Adipose tissue (tissue), 3 donors: ENCODE measurements at regions not wholly inside any gene's neighbourhood (a gene's known extent, or its start where the extent isn't known, plus 50 kb on each side); places are given as distances from the start of the nearest gene placed in this dataset.

Experiments
- H3K27ac ChIP-seq: one replicate; pipeline ENCODE4 v1.5.1; 2013; ENCODE audit warnings: low read depth, low read length
- WGBS, 3 donors: extraction: QIAGEN DNeasy Blood & Tissue Kit; methylation state at CpG; one replicate each; pipeline ENCODE4 v1.1.7; 2013; 5-methylcytosine and 5-hydroxymethylcytosine counted together
- donor health status: healthy with polysubstance abuse.
- donor health status: Bipolar disorder and iron deficiency.
- donor health status: healthy.

DNA sequence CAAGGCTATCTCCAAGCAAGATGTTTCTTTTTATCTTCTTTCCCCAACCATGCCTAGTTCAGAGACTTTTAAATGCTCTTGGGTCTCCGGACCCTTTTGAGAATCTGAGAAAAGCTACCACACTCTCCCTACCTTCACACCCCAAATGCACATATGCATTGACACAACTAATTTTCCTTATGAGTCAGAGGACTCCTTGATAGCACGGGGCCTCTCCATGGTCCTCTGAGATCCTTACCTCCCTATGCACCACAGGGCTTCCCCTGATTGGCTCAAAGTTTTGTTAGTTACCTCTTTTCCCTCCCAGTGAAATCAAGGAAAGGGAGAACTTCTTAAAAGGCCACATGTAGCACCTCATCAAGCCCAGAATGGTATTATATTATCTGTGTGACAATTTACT lies 86.8 kb upstream of the ATP6AP2 start:
- 71 to 76% (median 74%) methylated on average over 2 of the region's 2 CpGs for whole genome bisulfite sequencing, 3 donors
- H3K27ac ChIP-seq = no peak overlapping the region

DNA sequence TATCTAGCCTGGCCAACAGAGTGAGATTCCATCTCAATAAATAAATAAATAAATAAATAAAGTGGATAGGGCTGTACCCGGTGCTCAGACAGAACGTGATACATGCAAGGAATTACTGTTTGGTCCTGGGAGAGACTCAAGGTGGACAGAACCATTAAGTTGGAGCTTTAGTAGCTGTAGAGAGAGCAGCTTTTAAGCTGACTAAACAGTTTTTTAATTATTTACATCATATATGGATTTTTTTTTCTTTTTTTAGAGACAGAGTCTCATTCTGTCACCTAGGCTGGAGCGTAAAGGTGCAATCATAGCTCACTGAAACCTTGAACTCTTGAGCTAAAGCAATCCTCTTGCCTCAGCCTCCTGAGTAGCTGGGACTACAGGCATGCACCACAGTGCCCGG lies 92.5 kb upstream of the ATP6AP2 start:
- H3K27ac ChIP-seq = no peak overlapping the region
- WGBS, 3 donors = 93 to 96% (median 96%) methylated on average over 4 of the region's 4 CpGs

DNA sequence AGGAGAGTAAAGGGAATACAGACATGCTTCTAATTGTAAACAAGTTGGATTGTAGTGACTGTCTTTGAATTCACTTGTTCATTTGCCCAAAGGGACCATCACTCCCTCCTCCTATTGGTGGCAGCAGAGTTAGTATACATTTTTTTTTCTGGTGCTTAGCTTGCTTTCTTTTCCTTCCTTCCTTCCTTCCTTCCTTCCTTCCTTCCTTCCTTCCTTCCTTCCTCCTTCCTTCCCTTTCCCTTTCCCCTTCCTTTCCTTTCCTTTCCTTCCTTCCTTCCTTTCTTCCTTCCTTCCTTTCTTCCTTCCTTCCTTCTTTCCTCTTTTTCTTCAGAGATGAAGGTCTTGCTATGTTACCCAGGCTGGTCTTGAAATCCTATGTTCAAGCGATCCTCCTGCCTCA lies 94.8 kb upstream of the ATP6AP2 start:
- WGBS, 3 donors = 77 to 92% (median 83%) methylated on average over 1 of the region's 1 CpG
- no peak overlapping the region for H3K27ac ChIP-seq

DNA sequence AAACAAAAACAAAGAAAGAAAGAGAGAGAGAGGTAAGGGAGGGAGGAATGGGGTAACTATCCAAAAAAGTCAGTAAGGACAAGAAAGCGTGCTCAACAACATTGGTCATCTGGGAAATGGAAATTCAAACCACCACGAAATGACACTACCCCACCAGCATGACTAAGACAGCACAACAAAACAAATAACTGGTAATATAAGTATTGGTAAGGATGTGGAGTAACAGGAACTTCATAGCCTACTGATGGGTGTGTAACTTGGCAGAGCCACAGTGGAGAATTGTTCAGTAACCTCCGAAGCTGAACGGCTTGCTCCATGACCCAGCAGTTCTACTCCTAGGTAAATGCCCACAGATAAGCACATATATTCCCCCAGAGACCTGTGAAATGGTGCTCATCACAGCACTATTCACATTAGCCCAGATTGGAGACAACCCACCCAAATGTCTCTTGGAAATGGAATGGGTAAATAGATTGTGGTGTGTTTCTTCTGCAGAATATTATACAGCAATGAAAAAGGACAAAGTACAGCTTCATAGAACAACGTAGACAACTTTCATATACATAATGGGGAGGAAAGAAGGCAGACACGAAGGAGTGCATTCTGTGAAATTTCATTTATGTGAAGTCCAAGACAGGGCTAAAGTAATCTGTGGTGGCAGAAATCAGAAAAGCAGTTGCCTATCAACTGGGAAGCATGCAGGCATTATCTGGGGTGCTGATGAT lies 95.5 kb upstream of the ATP6AP2 start:
- 70 to 83% (median 79%) methylated on average over 6 of the region's 6 CpGs for WGBS, 3 donors

DNA sequence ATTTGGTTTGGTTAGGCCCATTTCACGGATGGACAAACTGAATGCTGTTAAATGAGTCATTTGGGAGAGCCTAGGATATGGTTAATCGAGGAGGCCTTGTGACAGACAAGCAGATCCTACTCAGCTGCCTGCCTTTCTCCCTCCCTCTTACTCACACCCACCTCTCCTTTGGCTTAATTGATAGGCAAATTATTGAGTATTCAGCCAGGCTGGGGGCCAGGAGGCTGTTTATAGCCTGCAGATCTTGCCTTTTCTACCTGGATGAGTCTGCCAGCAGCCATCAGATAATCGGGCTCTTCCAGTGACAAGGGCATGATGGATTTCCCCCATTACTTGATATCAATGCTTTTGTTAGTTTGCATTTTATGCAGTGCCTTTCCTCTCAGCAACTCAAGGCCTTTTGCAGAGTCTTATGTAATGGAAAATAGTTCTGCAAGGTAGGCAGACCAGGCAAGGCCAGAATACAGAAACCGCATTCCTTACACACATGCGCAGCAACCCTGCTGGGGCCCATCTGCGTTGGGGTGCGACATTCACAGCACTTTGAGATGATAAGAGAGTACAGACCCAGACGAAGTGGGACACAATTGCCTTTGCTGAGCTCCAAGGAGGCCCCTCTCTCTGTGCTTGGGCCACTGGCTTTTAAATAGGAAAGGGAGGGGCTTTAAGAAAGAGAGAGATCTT lies 96.2 kb upstream of the ATP6AP2 start:
- no peak overlapping the region for H3K27ac ChIP-seq
- WGBS, 3 donors = 29 to 79% (median 67%) methylated on average over 8 of the region's 8 CpGs

More for the DNA sequence above, 95.5 kb upstream of the ATP6AP2 start:
- no peak overlapping the region for H3K27ac ChIP-seq

DNA sequence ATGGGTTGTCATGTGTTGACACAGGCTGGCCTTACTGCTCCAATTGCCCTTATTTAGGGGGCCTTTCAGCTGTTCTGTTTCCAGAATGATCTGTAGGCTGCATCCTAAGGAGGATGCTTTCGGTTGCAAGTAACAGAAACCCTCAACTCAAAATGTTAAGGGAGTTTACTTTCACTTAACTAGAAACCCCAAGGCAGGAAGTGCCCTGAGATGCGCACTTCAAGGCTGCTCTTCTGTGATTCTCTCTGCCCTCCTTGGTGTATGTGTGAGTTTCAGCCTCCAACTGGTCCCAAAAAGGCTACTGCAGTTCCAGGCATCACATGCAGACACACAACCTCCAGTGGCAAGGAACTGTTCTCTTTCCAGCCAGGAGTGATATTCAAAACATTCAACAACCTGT lies 97.3 kb upstream of the ATP6AP2 start:
- no peak overlapping the region for H3K27ac ChIP-seq
- WGBS, 3 donors = 76 to 97% (median 88%) methylated on average over 2 of the region's 2 CpGs

DNA sequence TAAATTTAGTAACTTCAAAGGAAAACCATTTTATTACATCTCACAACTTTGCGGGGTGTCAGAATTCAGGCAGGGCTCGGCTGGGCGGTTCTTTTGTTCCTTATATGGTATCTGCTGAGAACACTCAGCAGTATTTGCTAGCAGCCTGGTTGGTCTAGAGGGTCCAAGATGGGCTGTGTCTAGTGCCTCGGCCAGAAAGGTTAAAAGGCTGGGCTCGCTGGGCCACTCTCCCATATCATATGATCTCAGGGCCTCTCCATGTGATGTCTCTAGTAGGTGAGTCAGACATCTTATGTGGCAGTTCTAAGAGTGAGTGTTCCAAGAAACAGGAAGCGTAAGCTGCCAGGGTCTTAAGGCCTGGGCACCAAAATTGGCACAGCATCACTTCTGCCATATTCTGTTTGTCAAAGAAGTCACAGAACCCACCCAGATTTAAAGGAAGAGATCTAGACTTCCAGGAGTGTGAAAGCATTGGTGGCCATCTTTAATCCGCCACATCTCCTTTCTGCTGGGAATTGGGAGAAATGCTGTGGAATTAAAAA lies 100.9 kb upstream of the ATP6AP2 start:
- no peak overlapping the region for H3K27ac ChIP-seq
- whole genome bisulfite sequencing, 3 donors = 86 to 95% (median 92%) methylated on average over 7 of the region's 7 CpGs

DNA sequence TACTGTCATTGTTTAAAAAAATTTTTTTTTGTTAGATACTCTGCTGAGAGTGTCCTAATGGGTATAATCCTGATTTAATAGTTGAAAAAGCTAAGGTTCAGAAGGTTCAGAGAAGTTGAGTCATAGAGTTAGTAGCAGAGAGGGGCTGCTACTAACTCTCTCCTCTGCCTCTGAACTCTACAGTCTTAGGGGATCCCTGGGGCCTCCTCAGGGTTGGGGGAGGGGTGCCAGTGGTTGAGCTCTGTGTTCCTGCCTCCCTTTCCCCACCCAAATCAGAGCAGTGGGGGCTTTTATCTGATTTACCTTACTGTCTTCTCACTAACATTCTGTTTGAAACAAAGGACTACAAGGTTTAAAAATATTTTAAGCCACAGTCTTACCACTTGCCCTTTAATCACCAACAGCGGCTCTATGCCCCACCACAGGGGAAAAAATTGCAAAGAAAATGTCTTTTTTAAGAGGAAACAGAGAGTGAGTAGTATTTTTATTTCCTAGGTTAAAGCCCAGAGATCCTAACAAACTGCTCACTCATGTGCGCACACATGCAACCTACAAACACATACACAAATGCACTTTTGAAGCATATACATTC lies 102.2 kb upstream of the ATP6AP2 start:
- no peak overlapping the region for H3K27ac ChIP-seq
- WGBS, 3 donors = 84 to 96% (median 92%) methylated on average over 2 of the region's 2 CpGs

DNA sequence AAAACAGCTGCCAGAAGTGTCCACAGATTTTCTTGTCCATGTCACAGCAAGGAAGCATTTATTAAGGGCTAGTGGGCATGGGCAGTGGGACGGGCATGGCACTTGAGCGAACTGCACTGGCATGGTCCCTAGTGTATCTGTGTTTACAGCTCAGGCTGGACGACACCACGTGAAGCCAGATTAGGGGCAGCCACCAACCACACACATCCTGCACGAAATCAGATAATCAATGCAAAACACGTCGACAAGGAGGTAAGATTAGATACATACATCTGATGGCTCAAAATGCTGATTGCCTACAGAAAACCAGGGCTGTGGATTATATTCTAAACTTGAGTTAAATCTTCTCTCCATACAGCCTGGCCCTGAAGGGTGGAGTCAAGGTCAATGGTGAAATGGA lies 103.8 kb upstream of the ATP6AP2 start:
- WGBS, 3 donors = 78 to 83% (median 81%) methylated on average over 7 of the region's 7 CpGs
- no peak overlapping the region for H3K27ac ChIP-seq

DNA sequence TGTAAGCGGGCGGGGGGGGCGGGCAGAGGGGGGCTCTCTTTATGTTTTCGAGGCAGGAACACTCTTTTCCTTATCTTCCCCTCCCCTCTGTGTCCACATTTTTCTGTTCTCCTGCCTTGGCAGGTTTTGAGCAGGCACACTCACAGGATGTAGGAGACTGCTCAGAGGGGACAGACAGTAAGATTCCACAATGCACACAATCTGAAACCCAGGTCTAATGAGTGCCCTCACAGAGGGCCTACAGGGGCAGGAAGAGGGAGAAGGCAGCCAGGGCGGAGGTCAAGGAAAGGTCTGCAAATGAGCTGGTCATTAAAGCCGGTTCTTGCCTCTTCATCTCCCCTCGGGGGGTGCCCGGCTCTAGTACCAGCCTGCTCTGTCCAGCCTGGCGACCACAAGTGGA lies 106.1 kb upstream of the ATP6AP2 start:
- no peak overlapping the region for H3K27ac ChIP-seq

DNA sequence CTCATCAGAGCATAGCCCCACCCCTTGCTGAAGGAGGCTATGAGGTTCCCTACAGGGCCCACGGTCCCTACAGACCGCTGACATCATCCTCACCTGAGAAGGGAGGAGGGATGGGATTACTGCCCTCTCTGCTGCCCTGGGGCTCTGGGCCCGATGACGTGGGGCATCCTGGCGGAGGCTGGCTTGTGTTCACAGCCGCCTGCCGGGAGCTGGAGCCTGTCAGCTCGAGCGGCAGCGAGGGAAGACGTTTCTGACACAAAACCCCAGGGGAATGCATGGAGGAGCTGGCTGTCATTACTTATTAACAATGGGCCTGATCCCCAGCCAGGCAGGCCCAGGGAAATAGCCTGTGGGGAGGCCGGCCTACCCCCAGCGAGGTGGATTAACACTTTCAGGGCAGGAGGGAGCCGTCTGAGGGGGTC lies 106.6 kb upstream of the ATP6AP2 start:
- WGBS, 3 donors = 32 to 33% (median 32%) methylated on average over 11 to 14 of the region's 14 CpGs
- H3K27ac ChIP-seq = no peak overlapping the region

More for the DNA sequence above, 106.1 kb upstream of the ATP6AP2 start:
- WGBS, 3 donors = 51 to 92% (median 72%) methylated on average over 4 to 9 of the region's 9 CpGs

DNA sequence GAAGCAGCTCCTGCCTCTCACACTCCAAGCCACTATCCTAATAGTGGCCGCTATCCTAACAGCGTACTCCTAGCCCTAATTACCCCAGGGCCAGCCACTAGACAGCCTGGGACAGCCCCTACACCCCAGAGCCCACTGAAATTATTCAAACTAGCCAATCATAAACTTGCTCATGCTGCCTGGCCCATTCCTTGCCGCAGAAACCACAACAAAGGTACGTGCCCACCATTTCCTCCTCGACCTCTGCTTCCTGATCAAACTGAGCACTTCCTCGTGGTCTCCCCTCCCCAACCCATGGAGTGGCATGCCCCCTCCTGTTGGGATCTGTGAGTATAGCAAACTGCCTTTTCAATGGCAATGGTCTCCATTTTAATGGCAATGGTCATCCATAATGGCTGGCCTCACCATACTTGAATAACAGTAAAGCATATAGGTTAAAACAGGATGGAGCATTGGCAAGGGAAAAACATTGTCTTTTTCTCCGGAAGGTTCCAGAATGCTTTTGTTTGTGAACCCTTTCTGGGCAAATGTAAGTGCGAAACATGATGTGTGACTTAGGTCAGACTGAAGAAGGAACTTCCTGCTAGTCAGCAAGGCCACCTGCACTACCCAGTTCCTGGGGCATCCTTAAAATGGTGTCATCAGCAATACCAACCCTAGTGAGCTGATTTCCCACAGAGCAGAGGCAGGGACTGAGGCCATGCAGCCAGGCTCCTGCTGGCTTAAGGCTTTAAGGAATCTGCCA lies 107.1 kb upstream of the ATP6AP2 start:
- WGBS, 3 donors = 66 to 88% (median 67%) methylated on average over 8 of the region's 8 CpGs
- H3K27ac ChIP-seq = no peak overlapping the region

DNA sequence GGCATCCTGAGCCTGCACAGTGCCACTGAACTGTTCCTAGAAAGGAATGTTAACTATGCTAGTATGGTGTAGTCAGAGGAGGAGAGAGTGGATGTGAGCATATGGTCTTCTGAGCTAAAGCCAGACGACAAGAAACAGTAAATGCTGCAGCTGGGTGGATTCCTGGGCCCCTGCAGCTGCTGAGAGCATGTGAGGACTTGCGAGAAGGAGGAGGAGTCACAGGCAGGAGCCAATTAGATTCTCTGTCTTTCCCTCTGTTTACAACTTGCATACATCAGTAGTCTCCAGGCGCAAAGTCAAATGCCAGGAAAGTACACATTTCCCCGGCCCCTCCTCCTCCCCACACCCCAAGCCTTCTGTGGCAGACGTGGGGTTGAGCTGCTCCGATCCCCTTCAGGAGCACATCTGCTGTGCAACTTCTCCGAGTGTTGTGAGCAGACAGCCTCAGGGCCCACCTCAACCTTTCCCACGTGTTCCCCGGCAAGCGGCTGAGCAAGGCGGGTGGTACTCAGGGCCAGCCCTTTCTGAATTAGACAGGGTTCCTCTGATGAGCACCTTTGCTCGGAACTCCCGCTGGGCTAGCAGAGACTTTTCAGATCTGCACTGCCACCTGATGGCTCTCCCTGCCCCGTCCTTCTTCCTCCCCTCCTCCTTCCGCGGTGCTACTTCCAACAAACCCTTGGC lies 108.7 kb upstream of the ATP6AP2 start:
- H3K27ac ChIP-seq = no peak overlapping the region
- 15 to 38% (median 21%) methylated on average over 11 to 16 of the region's 16 CpGs for WGBS, 3 donors

DNA sequence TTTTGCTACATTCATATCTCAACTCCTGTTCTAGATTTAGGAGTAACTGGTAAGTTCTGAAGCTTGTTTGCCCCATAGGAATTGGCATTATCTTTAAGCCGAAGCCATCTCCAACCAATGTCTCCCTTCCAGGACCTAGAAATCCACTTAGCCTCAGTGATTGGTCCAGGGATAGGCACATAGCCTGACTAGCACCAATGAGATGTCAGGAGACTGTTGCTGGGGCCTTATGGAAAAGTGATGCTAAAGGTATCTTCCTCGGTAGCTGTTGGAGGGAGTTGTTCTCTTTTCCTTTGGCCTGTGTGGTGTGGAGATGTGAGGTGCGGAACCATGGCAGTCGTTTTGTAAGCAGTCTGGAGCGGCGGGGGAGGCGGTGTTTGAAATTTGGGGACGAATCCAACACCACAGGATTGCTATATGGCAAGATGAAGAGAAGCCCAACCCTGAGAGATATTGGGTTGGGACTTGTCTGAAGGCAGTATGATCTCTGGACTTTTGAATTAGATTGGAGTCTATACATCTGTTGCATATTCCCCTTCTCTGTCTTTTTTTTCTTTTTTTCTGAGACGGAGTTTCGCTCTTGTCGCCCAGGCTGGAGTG lies 109.8 kb upstream of the ATP6AP2 start:
- no peak overlapping the region for H3K27ac ChIP-seq
- 85 to 96% (median 95%) methylated on average over 6 to 11 of the region's 11 CpGs for WGBS, 3 donors

DNA sequence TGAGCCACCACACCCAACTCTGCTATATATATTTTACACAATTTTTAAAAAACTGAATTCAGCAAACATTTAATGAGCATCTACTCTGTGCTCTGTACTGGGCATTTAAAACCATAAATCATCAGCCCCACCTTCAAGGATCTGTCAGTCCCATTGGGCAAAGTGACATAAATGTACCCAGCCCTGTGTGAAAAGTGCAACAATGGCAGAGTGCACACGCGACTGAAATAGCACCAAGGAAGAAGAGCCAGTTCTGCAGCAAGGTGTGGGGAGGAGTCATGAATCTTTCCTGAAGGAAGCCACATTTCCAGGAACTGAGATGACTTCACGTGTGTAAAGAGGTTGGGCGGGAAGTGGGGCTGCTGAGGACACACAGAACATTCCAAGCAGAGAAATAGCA lies 111.5 kb upstream of the ATP6AP2 start:
- H3K27ac ChIP-seq = no peak overlapping the region
- 51 to 65% (median 54%) methylated on average over 4 of the region's 4 CpGs for WGBS, 3 donors

DNA sequence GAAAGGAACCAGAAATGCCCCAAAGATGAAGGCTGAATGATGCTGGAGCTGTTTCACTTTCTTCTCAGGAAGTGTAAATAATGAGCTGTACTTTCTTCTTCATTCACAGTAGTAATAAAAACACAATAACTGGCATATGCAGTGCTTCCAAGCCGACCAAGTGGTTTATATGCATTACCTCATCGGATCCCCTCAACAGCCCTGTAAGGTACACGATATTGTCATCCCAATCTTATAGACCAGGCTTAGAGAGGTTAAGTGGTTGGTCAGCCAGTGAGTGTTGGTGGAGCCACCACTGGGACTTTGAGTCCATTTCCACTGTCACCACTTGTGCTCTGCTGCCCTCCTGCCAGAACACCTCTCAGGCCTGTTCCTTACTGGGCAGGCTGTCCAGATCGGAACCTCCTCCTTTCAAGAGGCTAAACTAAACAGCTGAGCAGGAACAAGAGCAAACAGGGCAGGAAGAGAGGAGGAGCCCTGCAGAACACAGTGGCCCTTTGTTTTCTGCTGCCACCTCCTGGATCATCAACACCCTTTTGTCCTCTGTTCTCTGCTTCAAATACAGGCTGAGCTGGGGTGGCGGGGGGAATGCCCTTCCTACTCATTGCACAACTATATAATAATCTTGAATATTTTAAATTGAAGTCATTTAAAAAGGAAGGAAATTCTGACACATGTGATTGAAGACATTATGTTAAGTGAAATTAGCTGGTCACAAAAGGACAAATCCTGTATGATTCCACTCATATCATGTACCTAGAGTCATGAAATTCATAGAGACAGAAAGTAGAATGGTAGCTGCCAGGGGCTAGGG lies 112.5 kb upstream of the ATP6AP2 start:
- no peak overlapping the region for H3K27ac ChIP-seq
- WGBS, 3 donors = 21 to 44% (median 33%) methylated on average over 5 of the region's 5 CpGs

DNA sequence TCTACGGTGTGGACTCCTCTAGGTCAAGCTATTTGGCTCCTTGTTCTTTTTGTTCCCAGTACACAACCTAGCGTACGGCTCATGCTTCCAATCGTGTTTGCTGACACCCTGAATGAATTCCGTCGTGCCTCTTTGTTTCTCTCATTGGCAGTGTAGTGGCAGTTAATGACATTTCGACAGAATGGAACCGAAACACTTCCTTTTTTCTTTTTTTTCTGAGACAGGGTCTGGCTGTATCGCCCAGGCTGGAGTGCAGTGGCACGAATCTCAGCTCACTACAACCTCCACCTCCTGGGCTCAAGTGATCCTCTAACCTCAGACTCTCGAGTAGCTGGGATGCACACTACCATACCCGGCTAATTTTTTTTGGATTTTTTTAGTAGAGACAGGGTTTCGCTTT lies 113.3 kb upstream of the ATP6AP2 start:
- H3K27ac ChIP-seq = no peak overlapping the region
- 68 to 95% (median 82%) methylated on average over 13 of the region's 13 CpGs for WGBS, 3 donors
